HG02981 (cell line): ENCODE measurements at regions not wholly inside any gene's neighbourhood (a gene's known extent, or its start where the extent isn't known, plus 50 kb on each side); places are given as distances from the start of the nearest gene placed in this dataset.

Experiments used
- ATAC-seq: cut with Tn5 transposase; IDR thresholded peaks from one replicate; pipeline ENCODE4 v1.9.1; 2021; ENCODE audit warnings: mild to moderate bottlenecking, moderate library complexity; ENCODE audit not compliant: unreplicated experiment

DNA sequence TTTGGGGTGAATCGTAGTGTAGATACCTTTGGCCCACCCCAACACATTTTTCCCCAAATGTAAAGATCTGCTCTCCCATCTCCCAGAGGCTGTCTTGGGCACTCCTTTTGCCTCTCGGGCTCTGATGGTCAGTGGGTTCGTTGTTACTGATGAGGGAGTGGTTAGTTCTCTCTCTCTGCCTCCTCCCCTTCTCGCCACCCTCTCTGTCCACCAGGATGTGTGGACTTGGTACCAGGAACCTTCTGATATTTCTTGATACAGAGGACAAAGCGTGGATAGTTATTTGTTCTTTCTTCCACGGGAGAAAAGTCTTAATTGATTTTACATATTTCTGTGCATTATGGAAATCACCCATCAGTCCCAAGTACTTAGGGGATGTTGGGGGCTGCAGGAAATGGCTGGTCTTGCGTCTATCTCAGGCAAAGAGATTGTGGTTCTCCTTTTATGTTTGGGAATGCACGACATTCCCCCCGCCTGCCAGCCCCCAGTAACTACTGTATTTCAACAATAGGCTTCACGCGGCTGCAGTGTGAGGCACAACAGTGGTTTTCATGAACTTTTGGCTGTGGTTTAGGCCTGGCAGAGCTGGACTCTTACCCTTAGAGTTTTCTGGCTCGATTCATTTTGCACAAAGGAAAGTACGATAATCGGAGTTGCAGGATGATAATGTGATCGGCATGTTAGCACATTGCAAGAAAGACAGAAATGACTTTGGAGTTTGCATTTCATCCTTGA lies 79.0 kb upstream of the ZNF536 start:
- no peak for ATAC-seq

GRCh38 chr19:30297969-30298368 lies 74.2 kb upstream of the ZNF536 start:
- ATAC-seq = no peak

GRCh38 chr19:30303131-30303654 lies 69.0 kb upstream of the ZNF536 start:
- ATAC-seq = no peak

DNA sequence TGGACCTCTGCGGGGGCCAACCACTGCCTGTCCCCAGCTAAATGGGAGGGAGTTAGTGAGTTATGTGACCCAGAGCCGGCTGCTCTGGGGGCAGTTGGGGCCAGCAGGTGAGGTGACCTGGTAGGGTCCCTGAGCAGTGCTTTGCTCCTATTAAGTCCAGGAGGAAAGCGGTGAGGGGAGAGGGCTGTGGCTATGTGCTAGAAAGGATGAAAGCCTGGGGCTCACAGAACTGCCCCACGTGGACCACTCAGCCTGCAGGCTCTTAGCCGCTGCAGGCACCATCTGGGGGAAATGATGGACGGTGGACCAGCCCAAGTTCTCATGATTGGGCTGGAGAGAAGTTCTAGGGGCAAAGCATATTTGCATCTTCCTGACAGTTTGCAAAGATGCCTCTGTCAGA lies 67.6 kb upstream of the ZNF536 start:
- ATAC-seq = no peak

DNA sequence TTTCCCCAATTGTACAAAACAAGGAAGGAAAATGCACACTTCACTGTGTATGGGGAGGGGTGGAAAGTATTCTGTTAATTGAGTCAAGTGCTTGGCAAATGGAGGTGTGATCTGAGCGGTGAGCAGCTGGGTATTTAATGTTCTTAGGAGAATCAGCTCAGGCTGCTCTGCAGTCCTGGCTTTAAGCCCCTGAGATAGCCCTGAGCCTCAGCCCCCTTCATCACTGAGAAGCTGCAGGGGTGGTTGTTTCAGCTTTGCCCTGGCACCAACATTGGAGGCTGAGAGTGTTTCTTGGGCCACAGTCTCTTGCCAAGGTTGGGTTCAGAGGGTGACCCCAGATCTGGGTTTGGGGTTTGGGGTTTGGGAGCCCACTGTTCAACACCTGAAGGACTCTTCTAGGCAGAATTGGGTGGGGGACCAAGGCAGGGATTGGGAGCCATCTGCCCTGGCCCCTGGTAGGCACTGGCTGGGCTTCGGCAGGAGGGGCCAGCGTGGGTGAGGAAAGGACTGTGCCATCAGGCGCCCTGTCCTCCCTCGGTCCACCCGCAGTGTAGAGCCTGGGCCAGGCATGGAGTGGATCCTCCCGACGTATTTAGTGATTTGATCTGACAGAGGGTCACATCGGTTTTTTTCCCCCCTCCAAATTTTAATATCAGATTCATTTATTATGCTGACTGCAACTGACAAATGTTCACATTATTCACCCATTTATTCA lies 66.7 kb upstream of the ZNF536 start:
- ATAC-seq = no peak

DNA sequence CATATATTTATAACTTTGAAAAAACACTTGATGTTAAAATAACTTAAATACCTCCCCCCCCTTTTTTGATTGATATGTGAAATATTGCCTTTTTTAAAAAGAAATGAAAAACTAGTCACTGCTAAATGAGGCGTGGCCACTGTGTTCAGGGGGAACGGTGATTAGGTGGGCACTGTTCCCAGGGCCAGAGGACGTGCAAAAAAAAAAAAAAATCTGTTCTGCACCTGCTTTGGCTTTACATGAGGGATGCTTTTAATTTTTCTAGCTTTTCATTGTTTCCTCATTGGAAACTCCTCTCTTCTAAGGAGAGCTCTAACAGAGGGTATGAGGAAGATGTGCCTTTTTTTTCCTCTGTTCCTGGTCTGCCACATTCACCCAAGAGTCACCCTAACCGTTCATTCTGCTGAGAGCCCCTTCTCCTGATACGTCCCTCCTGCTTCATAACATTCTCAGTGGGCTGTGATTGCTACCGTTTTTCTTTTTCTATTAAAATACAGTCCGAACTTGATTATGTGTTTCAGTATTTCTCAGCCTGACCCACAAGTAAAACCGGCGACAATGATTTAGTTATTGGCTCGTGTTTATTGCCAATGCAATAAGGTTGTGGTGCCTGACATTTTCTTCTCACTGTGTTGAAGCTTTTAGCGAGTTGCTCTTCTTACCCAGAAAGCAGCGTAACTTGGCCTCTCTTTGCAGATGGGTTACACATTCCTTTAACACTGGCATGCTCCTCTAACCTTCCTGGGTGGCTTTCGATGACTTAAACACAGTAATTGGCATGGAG lies 64.8 kb upstream of the ZNF536 start:
- ATAC-seq = no peak

- ATAC-seq = no peak
Measured at GRCh38 chr19:30309176-30309575, 63.0 kb upstream of the ZNF536 start.

DNA sequence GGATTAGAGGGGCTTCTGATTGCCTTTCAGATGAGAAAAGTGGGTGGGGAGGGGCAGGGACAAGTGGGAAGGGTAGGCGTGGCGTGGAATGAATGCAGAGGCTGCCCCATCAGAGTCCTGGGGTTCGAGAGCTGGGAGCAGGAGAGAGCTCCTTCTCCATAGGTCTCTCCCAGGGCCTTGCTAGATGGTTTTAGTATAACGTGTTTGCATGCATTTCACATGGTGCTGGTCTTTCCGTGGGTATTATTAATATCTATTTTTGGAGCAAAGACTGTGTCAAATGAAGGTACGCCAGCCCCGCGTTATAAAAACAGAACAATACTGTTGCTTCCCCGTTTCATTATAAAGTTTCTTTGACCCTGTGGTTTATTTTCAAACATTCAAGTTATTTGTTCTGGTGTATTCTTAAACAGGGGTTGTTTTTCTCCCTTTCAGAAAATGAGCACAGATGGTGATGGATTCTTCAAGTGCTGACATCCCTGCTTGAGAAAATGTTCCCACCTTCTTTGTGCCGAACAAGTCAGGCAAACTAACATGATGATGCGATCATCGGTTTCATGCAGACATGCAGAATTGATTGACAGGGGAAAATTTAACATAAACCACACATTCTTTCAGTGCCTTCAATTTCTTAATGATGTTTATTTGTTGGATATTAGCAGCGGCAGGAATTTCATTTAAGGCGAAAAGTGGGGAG lies 62.1 kb upstream of the ZNF536 start:
- no peak for ATAC-seq

DNA sequence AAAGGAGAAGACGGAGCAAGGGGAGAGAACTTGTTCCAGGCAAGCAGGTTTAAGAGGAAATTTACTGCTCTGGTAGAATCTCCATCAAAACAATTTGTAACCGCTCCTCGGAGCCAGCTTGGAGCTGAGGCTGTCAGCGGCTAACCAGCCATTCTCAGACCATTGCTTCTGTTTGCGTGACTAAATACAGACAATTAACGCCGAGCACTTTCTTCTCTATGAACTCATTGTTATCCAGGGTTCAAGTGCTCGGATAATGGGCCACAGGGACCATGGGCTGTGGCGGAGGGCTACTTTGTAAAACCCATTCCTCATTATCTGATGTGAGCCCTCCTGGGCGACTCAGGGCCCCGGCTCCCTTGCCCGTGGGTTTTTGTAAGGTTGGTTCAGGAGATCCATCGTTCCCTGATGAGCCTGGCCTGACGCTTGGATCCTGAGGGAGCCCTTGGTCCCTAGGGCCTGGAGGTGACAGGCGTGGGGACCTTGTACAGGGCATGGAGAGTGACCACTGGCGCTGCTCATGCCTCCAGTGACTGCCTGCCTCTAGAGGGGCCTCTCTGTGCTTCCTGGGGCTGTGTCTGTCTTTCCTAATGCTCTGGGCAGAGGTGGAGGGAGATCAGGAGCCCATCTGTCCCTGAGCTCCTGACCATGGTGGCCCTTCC lies 61.5 kb upstream of the ZNF536 start:
- no peak for ATAC-seq

DNA sequence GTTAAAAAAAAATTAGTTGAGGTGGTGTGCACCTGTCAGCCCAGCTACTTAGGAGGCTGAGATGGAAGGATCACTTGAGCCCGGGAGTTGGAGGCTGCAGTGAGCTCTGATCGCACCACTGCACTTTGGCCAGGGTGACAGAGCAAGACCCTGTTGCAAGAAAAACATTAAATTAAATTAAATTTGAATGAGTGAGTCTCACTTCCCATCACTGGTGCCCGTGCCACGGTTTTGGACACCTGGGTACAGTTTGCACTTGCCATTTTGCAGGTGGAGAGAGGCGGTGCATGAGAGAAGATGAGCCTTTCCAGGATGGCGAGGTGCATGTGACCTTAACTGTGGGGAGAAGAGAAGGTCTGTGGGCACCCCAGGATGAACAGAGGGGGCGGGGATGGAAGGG lies 60.3 kb upstream of the ZNF536 start:
- no peak for ATAC-seq

GRCh38 chr19:30312582-30313352 lies 59.4 kb upstream of the ZNF536 start:
- ATAC-seq = no peak

- ATAC-seq = no peak
Measured at GRCh38 chr19:30313353-30313750, 58.8 kb upstream of the ZNF536 start.

DNA sequence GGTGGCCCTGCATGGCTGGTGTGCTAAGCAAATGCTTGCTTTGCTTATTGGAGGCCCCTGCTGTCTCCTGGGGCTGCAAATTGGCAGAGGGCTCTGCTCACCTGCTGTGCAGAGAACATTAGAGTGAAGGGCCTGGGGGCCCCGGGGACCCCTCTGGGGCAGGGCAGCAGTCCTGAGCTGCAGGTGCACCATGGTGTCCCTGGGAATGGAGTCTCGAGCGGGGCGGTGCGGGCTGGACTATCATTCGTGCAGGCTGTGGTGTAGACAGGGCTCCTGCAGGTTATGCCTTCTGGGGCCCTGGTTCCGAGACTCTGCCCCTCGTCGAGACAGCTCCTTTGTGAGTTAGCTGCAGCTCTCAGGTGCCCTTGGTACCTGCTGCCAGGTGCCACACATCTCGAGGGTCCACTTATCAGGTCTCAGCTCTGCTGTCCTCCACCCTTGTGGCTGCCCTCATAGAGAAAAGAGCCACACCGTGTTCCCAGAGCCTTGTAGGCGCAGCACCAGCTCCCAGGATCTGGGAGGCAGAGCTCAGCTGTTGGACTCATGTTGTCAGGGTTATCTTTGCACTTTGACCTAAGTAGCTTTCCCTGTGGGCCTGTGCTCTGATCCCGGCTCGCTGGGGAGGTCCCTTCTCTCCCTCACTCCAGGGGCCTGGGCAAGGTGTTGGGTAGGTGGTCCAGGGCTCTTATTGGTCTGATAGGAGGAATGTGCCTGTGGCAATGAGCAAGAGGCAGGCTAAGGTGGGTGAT lies 58.0 kb upstream of the ZNF536 start:
- ATAC-seq = no peak

- no peak for ATAC-seq
Measured at GRCh38 chr19:30314805-30315155, 57.4 kb upstream of the ZNF536 start.

DNA sequence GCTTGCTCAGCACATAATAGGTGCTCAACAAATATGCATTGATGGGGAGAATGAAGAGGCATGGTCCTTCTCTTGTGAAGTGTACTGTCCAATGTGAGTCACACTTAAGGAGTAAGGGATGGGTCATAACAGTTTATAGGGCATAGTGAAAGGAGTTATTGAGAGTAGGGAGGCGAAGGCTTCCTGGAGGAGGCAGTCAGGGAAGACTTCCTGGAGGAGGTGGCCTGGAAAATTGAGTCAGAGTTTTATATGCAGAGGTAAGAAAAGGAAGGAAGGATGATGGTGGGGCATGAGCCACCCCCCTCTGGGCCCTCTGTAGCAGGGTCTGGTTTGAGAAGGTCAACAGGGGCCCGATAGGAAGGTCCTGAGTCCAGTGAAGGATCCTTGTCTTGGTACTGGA lies 57.0 kb upstream of the ZNF536 start:
- ATAC-seq = no peak

GRCh38 chr19:30316000-30316491 lies 56.1 kb upstream of the ZNF536 start:
- no peak for ATAC-seq

DNA sequence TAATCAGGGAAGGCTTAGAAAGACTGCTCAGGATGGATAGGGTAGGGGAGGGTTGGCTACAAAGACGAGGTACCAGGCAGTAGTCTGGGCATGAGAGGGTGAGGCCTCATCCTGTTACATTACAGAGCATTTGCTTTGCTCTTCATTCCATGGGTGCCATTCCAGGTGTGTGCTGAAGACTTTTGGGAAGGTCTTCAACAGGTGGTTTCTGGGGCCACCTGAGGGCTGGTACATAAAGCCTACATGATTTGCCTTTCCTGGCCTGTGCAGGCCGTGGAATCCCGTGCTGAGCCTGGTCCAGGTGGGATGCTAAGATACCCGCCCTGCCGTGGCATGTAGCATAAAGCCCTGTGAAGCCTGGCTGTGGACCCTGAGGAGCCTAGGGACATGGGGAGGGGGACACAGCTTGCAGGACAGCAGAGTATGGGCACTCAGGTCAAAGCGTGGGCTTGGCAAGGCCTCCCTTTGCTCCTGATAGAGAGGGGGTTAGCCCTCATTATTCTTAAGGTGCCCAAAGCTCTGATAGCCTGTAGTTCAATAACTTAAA lies 55.6 kb upstream of the ZNF536 start:
- no peak for ATAC-seq

- ATAC-seq = no peak
Measured at GRCh38 chr19:30317403-30317802, 54.8 kb upstream of the ZNF536 start.

- ATAC-seq = no peak
Measured at GRCh38 chr19:30318261-30318660, 53.9 kb upstream of the ZNF536 start.
